A673 (cell line): ENCODE measurements at regions not wholly inside any gene's neighbourhood (a gene's known extent, or its start where the extent isn't known, plus 50 kb on each side); places are given as distances from the start of the nearest gene placed in this dataset.

Experiments
- BruUV-seq: library from RNA; stranded (reverse); fragments of 400-500 nt; replicated peaks from 2 replicates; lab custom pipeline; 2021; lab: Mats Ljungman, UMichigan
- CTCF ChIA-PET: fragments of 300-600 bp; sonication (Branson Sonifier 250); formaldehyde crosslinking; loops from one replicate; lab custom pipeline; 2022; ENCODE audit warnings: antibody characterized with exemption; lab: Charles Lee
- POLR2A ChIA-PET: fragments of 300-600 bp; sonication (Branson Sonifier 250); formaldehyde crosslinking; loops from one replicate; lab custom pipeline; 2022; ENCODE audit warnings: antibody characterized with exemption; ENCODE audit not compliant: low non-redundant PET; lab: Charles Lee
- DNase-seq: peaks from one replicate; pipeline ENCODE4 v3.0.0-alpha.2; 2015; ENCODE audit warnings: low spot score
- H3K27ac ChIP-seq: fragments of 200-600 bp; sonication (generic); 2 replicates; pipeline ENCODE4 v1.5.1; 2016; ENCODE audit warnings: mixed run types, low read depth, mild to moderate bottlenecking, mixed read lengths, antibody characterized with exemption, low read length; ENCODE audit not compliant: poor library complexity, severe bottlenecking
- H3K27me3 ChIP-seq: fragments of 200-600 bp; sonication (generic); replicated peaks from 2 replicates; pipeline ENCODE4 v1.6.1; 2017; ENCODE audit warnings: mixed run types, low read depth, mild to moderate bottlenecking, mixed read lengths, antibody characterized with exemption, low read length; ENCODE audit not compliant: insufficient read depth, poor library complexity
- H3K36me3 ChIP-seq: fragments of 200-600 bp; sonication (generic); 2 replicates; pipeline ENCODE4 v1.6.1; 2016; ENCODE audit warnings: mixed run types, mild to moderate bottlenecking, mixed read lengths, antibody characterized with exemption, low read length; ENCODE audit not compliant: insufficient read depth, poor library complexity, severe bottlenecking
- H3K4me1 ChIP-seq: fragments of 200-600 bp; sonication (generic); 2 replicates; pipeline ENCODE4 v1.6.1; 2017; ENCODE audit warnings: mixed run types, mild to moderate bottlenecking, mixed read lengths, antibody characterized with exemption, low read length; ENCODE audit not compliant: insufficient read depth, poor library complexity, severe bottlenecking
- H3K4me3 ChIP-seq: fragments of 200-600 bp; sonication (generic); 2 replicates; pipeline ENCODE4 v1.5.1; 2016; ENCODE audit warnings: low read depth, mixed run types, mild to moderate bottlenecking, mixed read lengths, low read length; ENCODE audit not compliant: poor library complexity, severe bottlenecking
- H3K9me3 ChIP-seq: fragments of 200-600 bp; sonication (generic); 2 replicates; pipeline ENCODE4 v1.6.1; 2016; ENCODE audit warnings: mixed run types, low read depth, mild to moderate bottlenecking, mixed read lengths, antibody characterized with exemption, low read length; ENCODE audit not compliant: poor library complexity, severe bottlenecking
- CTCF ChIP-seq: fragments of 300-800, 200-600 bp; sonication (generic); conservative IDR thresholded peaks from 2 replicates; pipeline ENCODE4 v1.5.1; 2017; ENCODE audit warnings: low read depth, mild to moderate bottlenecking, antibody characterized with exemption, low read length, moderate library complexity, mixed read lengths
- EZH2 ChIP-seq: fragments of 200-600 bp; sonication (generic); IDR thresholded peaks from 2 replicates; pipeline ENCODE4 v1.6.1; 2017; ENCODE audit warnings: borderline replicate concordance, low read depth, mild to moderate bottlenecking, mixed read lengths, antibody characterized with exemption, low read length; ENCODE audit not compliant: poor library complexity, severe bottlenecking
- intact Hi-C: fragments of 100-400 bp; cut with micrococcal nuclease; formaldehyde crosslinking; loops from one replicate; pipeline ENCODE4 v1.10.0; 2022; ENCODE audit not compliant: unreplicated experiment

- CTCF ChIA-PET = no interaction called here
Measured at GRCh38 chr15:99452010-99452409, 113.8 kb upstream of the MEF2A start.

GRCh38 chr15:99452728-99453636 is 112.8 kb upstream of the MEF2A start:
- intact Hi-C loops = no loop called here
- TF ChIP-seq CTCF (no peak), EZH2 (no peak)
- no TSS peak for BruUV-seq
- H3K4me3 ChIP-seq = no peak overlapping the region
- H3K9me3 ChIP-seq = no peaks in the 10 kb centered on the region
- ChIA-PET POLR2A (no interaction called here), CTCF (no interaction called here)
- no peaks in the 10 kb centered on the region for H3K36me3 ChIP-seq
- H3K4me1 ChIP-seq = no peaks in the 10 kb centered on the region
- no peak for DNase-seq
- no peak overlapping the region for H3K27ac ChIP-seq
- no peaks in the 10 kb centered on the region for H3K27me3 ChIP-seq

More at GRCh38 chr15:99452010-99452409, 113.8 kb upstream of the MEF2A start:
- intact Hi-C loops = no loop called here
- H3K4me3 ChIP-seq = no peak overlapping the region
- no peaks in the 10 kb centered on the region for H3K4me1 ChIP-seq
- TF ChIP-seq CTCF (no peak), EZH2 (no peak)
- DNase-seq = no peak
- H3K9me3 ChIP-seq = no peaks in the 10 kb centered on the region
- H3K27ac ChIP-seq = no peak overlapping the region
- no peaks in the 10 kb centered on the region for H3K36me3 ChIP-seq
- BruUV-seq = no TSS peak
- POLR2A ChIA-PET = no interaction called here
- no peaks in the 10 kb centered on the region for H3K27me3 ChIP-seq

GRCh38 chr15:99453637-99454030 is 112.2 kb upstream of the MEF2A start:
- ChIA-PET POLR2A (no interaction called here), CTCF (no interaction called here)
- H3K4me1 ChIP-seq = no peaks in the 10 kb centered on the region
- intact Hi-C loops = no loop called here
- H3K27ac ChIP-seq = no peak overlapping the region
- TF ChIP-seq CTCF (no peak), EZH2 (no peak)
- no peaks in the 10 kb centered on the region for H3K9me3 ChIP-seq
- no peaks in the 10 kb centered on the region for H3K36me3 ChIP-seq
- no peak for DNase-seq
- no peak overlapping the region for H3K4me3 ChIP-seq
- no peaks in the 10 kb centered on the region for H3K27me3 ChIP-seq
- BruUV-seq = no TSS peak
